K562 (cell line): ENCODE measurements at regions not wholly inside any gene's neighbourhood (a gene's known extent, or its start where the extent isn't known, plus 50 kb on each side); places are given as distances from the start of the nearest gene placed in this dataset.

Source experiments
- ATF6 ChIP-seq: sonication (generic); formaldehyde crosslinking; IDR thresholded peaks from 2 replicates; pipeline ENCODE4 v1.4.0; 2020; ENCODE audit warnings: mild to moderate bottlenecking, missing genetic modification reagents
- CREBBP ChIP-seq: IDR thresholded peaks from one replicate; pipeline ENCODE4 v1.6.1; 2012; ENCODE audit warnings: low read depth, mild to moderate bottlenecking, control low read depth, inconsistent platforms, low read length
- DDX20 ChIP-seq: fragments of 450-650 bp; IDR thresholded peaks from 2 replicates; pipeline ENCODE4 v1.6.1; 2016; ENCODE audit warnings: missing genetic modification characterization, low read depth, mild to moderate bottlenecking, missing compliant biosample characterization, moderate library complexity
- FOXA1 ChIP-seq: fragments of 450-650 bp; IDR thresholded peaks from 2 replicates; pipeline ENCODE4 v1.6.1; 2016; ENCODE audit warnings: mild to moderate bottlenecking, borderline replicate concordance
- HNRNPK ChIP-seq: fragments of 200-400 bp; formaldehyde crosslinking; IDR thresholded peaks from one replicate; pipeline ENCODE4 v1.6.1; 2018; ENCODE audit warnings: mild to moderate bottlenecking, low read depth, low read length; ENCODE audit not compliant: poor library complexity, severe bottlenecking
- HSF4 ChIP-seq: fragments of 250-450 bp; sonication (Bioruptor Pico); IDR thresholded peaks from 2 replicates; pipeline ENCODE4 v2.1.2; 2022; ENCODE audit warnings: mild to moderate bottlenecking, moderate library complexity, borderline replicate concordance
- KLF10 ChIP-seq: fragments of 250-450 bp; sonication (Bioruptor Pico); IDR thresholded peaks from 2 replicates; pipeline ENCODE4 v1.6.1; 2021; ENCODE audit warnings: matching md5 sums
- KLF13 ChIP-seq: fragments of 450-650 bp; IDR thresholded peaks from 2 replicates; pipeline ENCODE4 v1.6.1; 2016; ENCODE audit warnings: missing genetic modification characterization, low read depth, mild to moderate bottlenecking, missing compliant biosample characterization, moderate library complexity, borderline replicate concordance
- MBD2 ChIP-seq: sonication (generic); IDR thresholded peaks from 2 replicates; pipeline ENCODE4 v1.6.1; 2016; ENCODE audit warnings: low read depth, borderline replicate concordance
- MTA3 ChIP-seq: fragments of 450-650 bp; formaldehyde crosslinking; IDR thresholded peaks from 2 replicates; pipeline ENCODE4 v1.6.1; 2017; ENCODE audit warnings: mild to moderate bottlenecking, borderline replicate concordance
- PTRF ChIP-seq: fragments of 450-650 bp; IDR thresholded peaks from 2 replicates; pipeline ENCODE4 v1.6.1; 2016; ENCODE audit warnings: mild to moderate bottlenecking, missing genetic modification characterization, missing compliant biosample characterization
- USF2 ChIP-seq: sonication (generic); formaldehyde crosslinking; IDR thresholded peaks from 2 replicates; pipeline ENCODE4 v1.5.0; 2020; ENCODE audit warnings: missing genetic modification reagents
- ZBTB7A ChIP-seq: IDR thresholded peaks from 2 replicates; pipeline ENCODE4 v1.6.1; 2011; ENCODE audit warnings: low read depth, mild to moderate bottlenecking, low read length, moderate library complexity, borderline replicate concordance; ENCODE audit not compliant: control insufficient read depth
- ZNF174 ChIP-seq: fragments of 250-450 bp; sonication (Bioruptor Pico); IDR thresholded peaks from 2 replicates; pipeline ENCODE4 v1.4.0; 2020; ENCODE audit warnings: mild to moderate bottlenecking
- ZNF316 ChIP-seq: fragments of 450-650 bp; IDR thresholded peaks from 2 replicates; pipeline ENCODE4 v1.6.1; 2016
- ZNF76 ChIP-seq: fragments of 250-450 bp; sonication (Bioruptor Pico); IDR thresholded peaks from 2 replicates; pipeline ENCODE4 v1.4.0; 2020; ENCODE audit warnings: mild to moderate bottlenecking, moderate library complexity, borderline replicate concordance
- TF ChIP-seq, protein P1 (sequence below): sonication (generic); formaldehyde crosslinking; IDR thresholded peaks from 2 replicates; pipeline ENCODE4 v1.8.1; 2023; ENCODE audit warnings: mild to moderate bottlenecking, missing genetic modification reagents
- TF ChIP-seq, protein P2 (sequence below): fragments of 450-650 bp; IDR thresholded peaks from 2 replicates; pipeline ENCODE4 v1.6.1; 2017; ENCODE audit warnings: antibody characterized with exemption, mild to moderate bottlenecking
- TF ChIP-seq, protein P3 (sequence below): fragments of 250-450 bp; sonication (Bioruptor Pico); IDR thresholded peaks from 2 replicates; pipeline ENCODE4 v1.8.0; 2021; ENCODE audit warnings: mild to moderate bottlenecking, moderate library complexity

GRCh38 chr1:212556822-212557549, 51.6 kb upstream of the ATF3 start (continued):
- TF ChIP-seq USF2 (CRISPR knock-in tag) (no peak), FOXA1 (no peak), MBD2 (no peak), ZNF174 (CRISPR knock-in tag) (no peak), HSF4 (CRISPR knock-in tag) (0 out of 2 replicates have a peak, but pooled peaks have one; percentile 6), ZBTB7A (no peak), KLF13 (tag) (no peak), KLF10 (CRISPR knock-in tag) (no peak), ATF6 (CRISPR knock-in tag) (no peak), ZNF316 (peak; percentile 83), DDX20 (tag) (no peak), MTA3 (no peak), HNRNPK (no peak), CREBBP (no peak), PTRF (tag) (no peak), ZNF76 (CRISPR knock-in tag) (no peak)
- TF ChIP-seq, protein P1, sequence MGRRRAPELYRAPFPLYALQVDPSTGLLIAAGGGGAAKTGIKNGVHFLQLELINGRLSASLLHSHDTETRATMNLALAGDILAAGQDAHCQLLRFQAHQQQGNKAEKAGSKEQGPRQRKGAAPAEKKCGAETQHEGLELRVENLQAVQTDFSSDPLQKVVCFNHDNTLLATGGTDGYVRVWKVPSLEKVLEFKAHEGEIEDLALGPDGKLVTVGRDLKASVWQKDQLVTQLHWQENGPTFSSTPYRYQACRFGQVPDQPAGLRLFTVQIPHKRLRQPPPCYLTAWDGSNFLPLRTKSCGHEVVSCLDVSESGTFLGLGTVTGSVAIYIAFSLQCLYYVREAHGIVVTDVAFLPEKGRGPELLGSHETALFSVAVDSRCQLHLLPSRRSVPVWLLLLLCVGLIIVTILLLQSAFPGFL (CRISPR knock-in tag): no peak
- TF ChIP-seq, protein P2, sequence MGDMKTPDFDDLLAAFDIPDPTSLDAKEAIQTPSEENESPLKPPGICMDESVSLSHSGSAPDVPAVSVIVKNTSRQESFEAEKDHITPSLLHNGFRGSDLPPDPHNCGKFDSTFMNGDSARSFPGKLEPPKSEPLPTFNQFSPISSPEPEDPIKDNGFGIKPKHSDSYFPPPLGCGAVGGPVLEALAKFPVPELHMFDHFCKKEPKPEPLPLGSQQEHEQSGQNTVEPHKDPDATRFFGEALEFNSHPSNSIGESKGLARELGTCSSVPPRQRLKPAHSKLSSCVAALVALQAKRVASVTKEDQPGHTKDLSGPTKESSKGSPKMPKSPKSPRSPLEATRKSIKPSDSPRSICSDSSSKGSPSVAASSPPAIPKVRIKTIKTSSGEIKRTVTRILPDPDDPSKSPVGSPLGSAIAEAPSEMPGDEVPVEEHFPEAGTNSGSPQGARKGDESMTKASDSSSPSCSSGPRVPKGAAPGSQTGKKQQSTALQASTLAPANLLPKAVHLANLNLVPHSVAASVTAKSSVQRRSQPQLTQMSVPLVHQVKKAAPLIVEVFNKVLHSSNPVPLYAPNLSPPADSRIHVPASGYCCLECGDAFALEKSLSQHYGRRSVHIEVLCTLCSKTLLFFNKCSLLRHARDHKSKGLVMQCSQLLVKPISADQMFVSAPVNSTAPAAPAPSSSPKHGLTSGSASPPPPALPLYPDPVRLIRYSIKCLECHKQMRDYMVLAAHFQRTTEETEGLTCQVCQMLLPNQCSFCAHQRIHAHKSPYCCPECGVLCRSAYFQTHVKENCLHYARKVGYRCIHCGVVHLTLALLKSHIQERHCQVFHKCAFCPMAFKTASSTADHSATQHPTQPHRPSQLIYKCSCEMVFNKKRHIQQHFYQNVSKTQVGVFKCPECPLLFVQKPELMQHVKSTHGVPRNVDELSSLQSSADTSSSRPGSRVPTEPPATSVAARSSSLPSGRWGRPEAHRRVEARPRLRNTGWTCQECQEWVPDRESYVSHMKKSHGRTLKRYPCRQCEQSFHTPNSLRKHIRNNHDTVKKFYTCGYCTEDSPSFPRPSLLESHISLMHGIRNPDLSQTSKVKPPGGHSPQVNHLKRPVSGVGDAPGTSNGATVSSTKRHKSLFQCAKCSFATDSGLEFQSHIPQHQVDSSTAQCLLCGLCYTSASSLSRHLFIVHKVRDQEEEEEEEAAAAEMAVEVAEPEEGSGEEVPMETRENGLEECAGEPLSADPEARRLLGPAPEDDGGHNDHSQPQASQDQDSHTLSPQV: no peak
- TF ChIP-seq, protein P3, sequence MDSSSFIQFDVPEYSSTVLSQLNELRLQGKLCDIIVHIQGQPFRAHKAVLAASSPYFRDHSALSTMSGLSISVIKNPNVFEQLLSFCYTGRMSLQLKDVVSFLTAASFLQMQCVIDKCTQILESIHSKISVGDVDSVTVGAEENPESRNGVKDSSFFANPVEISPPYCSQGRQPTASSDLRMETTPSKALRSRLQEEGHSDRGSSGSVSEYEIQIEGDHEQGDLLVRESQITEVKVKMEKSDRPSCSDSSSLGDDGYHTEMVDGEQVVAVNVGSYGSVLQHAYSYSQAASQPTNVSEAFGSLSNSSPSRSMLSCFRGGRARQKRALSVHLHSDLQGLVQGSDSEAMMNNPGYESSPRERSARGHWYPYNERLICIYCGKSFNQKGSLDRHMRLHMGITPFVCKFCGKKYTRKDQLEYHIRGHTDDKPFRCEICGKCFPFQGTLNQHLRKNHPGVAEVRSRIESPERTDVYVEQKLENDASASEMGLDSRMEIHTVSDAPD (CRISPR knock-in tag): no peak
